ENCODE measurements at regions not wholly inside any gene's neighbourhood (a gene's known extent, or its start where the extent isn't known, plus 50 kb on each side); places are given as distances from the start of the nearest gene placed in this dataset.
"Not testable (repeated sequence)": the region's sequence is repeated elsewhere in the genome, so short reads cannot be mapped to it uniquely, and the experiment has no call there.

GRCh38 chr7:73166152-73166551, 80.3 kb upstream of the SPDYE9 start:
- not testable (repeated sequence) for TF ChIP-seq CTCF (conservative IDR thresholded peaks at IDR 0.05; ENCODE audit: low read depth, low read length); CHD1 (IDR thresholded peaks at IDR 0.05; ENCODE audit: low read depth, low read length); MAZ (IDR thresholded peaks at IDR 0.05; ENCODE audit: borderline replicate concordance, low read depth, low read length); MXI1 (IDR thresholded peaks at IDR 0.05; ENCODE audit: borderline replicate concordance, low read depth, low read length); POLR2A (IDR thresholded peaks at IDR 0.05; ENCODE audit: low read depth, low read length); RAD21 (IDR thresholded peaks at IDR 0.05; ENCODE audit: low read length); RFX5 (IDR thresholded peaks at IDR 0.05; ENCODE audit: low read depth, low read length); SMC3 (IDR thresholded peaks at IDR 0.05; ENCODE audit: low read depth, low read length); NFE2L2 (IDR thresholded peaks at IDR 0.05; ENCODE audit: low read depth, low read length); MAFK (IDR thresholded peaks at IDR 0.05; ENCODE audit: low read depth, low read length); CEBPB (IDR thresholded peaks at IDR 0.05; ENCODE audit: low read depth, low read length); USF2 (IDR thresholded peaks at IDR 0.05; ENCODE audit: low read depth, low read length); RCOR1 (IDR thresholded peaks at IDR 0.05; ENCODE audit: insufficient replicate concordance, low read length)

All from IMR-90 (cell line).